ENCODE measurements at regions not wholly inside any gene's neighbourhood (a gene's known extent, or its start where the extent isn't known, plus 50 kb on each side); places are given as distances from the start of the nearest gene placed in this dataset.
"Not testable (repeated sequence)": the region's sequence is repeated elsewhere in the genome, so short reads cannot be mapped to it uniquely, and the experiment has no call there.

- H3K4me1 Mint-ChIP-seq: no peaks in the 10 kb centered on the region
- H3K27me3 Mint-ChIP-seq: peaks cover 28% of the 10 kb centered on the region
- no peak for DNase-seq
- H3K9me3 Mint-ChIP-seq: no peaks in the 10 kb centered on the region
- no peak overlapping the region for H3K4me3 Mint-ChIP-seq
- H3K27ac Mint-ChIP-seq: no peak overlapping the region
- H3K36me3 Mint-ChIP-seq: no peaks in the 10 kb centered on the region
Observed at GRCh38 chr1:47686731-47687630, 249.1 kb downstream of the FOXD2 start.

- H3K4me1 Mint-ChIP-seq: no peaks in the 10 kb centered on the region
- peaks cover 28% of the 10 kb centered on the region for H3K27me3 Mint-ChIP-seq
- no peaks in the 10 kb centered on the region for H3K36me3 Mint-ChIP-seq
- no peak overlapping the region for H3K4me3 Mint-ChIP-seq
- DNase-seq: no peak
- H3K27ac Mint-ChIP-seq: no peak overlapping the region
- H3K9me3 Mint-ChIP-seq: no peaks in the 10 kb centered on the region
Observed at GRCh38 chr1:47687631-47688460, 250.0 kb downstream of the FOXD2 start.

GRCh38 chr1:47688461-47689296 lies 250.8 kb downstream of the FOXD2 start:
- no peaks in the 10 kb centered on the region for H3K9me3 Mint-ChIP-seq
- peaks cover 28% of the 10 kb centered on the region for H3K27me3 Mint-ChIP-seq
- no peaks in the 10 kb centered on the region for H3K4me1 Mint-ChIP-seq

GRCh38 chr1:47689894-47690293 lies 252.1 kb downstream of the FOXD2 start:
- Mint-ChIP-seq H3K27ac (no peak overlapping the region), H3K27me3 (peaks cover 28% of the 10 kb centered on the region), H3K9me3 (no peaks in the 10 kb centered on the region), H3K4me3 (no peak overlapping the region), H3K36me3 (no peaks in the 10 kb centered on the region), H3K4me1 (no peaks in the 10 kb centered on the region)
- no peak for DNase-seq

More at GRCh38 chr1:47688461-47689296, 250.8 kb downstream of the FOXD2 start:
- Mint-ChIP-seq H3K4me3 (no peak overlapping the region), H3K27ac (no peak overlapping the region), H3K36me3 (no peaks in the 10 kb centered on the region)
- DNase-seq: no peak

- Mint-ChIP-seq H3K9me3 (no peaks in the 10 kb centered on the region), H3K4me1 (no peaks in the 10 kb centered on the region), H3K36me3 (no peaks in the 10 kb centered on the region), H3K27me3 (peaks cover 28% of the 10 kb centered on the region), H3K4me3 (no peak overlapping the region), H3K27ac (no peak overlapping the region)
- no peak for DNase-seq
Observed at GRCh38 chr1:47690341-47691250, 252.8 kb downstream of the FOXD2 start.

- not testable (repeated sequence) for H3K9me3 Mint-ChIP-seq, H3K36me3 Mint-ChIP-seq, H3K27ac Mint-ChIP-seq, H3K4me1 Mint-ChIP-seq, DNase-seq, H3K4me3 Mint-ChIP-seq
- H3K27me3 Mint-ChIP-seq: peaks cover 26% of the 10 kb centered on the region
Observed at GRCh38 chr1:47691293-47691692, 253.4 kb downstream of the FOXD2 start.

GRCh38 chr1:47692196-47692595 lies 254.4 kb downstream of the FOXD2 start:
- DNase-seq: no peak
- Mint-ChIP-seq H3K27ac (no peak overlapping the region), H3K36me3 (no peaks in the 10 kb centered on the region), H3K4me3 (no peak overlapping the region), H3K9me3 (no peaks in the 10 kb centered on the region), H3K27me3 (peaks cover 18% of the 10 kb centered on the region), H3K4me1 (no peaks in the 10 kb centered on the region)

- Mint-ChIP-seq H3K4me3 (no peak overlapping the region), H3K27me3 (peaks cover 10% of the 10 kb centered on the region), H3K9me3 (no peaks in the 10 kb centered on the region), H3K4me1 (no peaks in the 10 kb centered on the region), H3K27ac (no peak overlapping the region), H3K36me3 (no peaks in the 10 kb centered on the region)
- no peak for DNase-seq
Observed at GRCh38 chr1:47693115-47693514, 255.3 kb downstream of the FOXD2 start.

GRCh38 chr1:47694011-47694890 lies 256.4 kb downstream of the FOXD2 start:
- Mint-ChIP-seq H3K36me3 (no peaks in the 10 kb centered on the region), H3K27ac (no peak overlapping the region), H3K27me3 (peaks cover 10% of the 10 kb centered on the region), H3K4me1 (no peaks in the 10 kb centered on the region), H3K9me3 (no peaks in the 10 kb centered on the region), H3K4me3 (no peak overlapping the region)
- no peak for DNase-seq

- Mint-ChIP-seq H3K27me3 (peaks cover 1% of the 10 kb centered on the region), H3K27ac (no peak overlapping the region), H3K4me3 (no peak overlapping the region), H3K36me3 (no peaks in the 10 kb centered on the region), H3K9me3 (no peaks in the 10 kb centered on the region), H3K4me1 (no peaks in the 10 kb centered on the region)
- DNase-seq: no peak
Observed at GRCh38 chr1:47696404-47696736, 258.5 kb downstream of the FOXD2 start.

- DNase-seq: no peak
- Mint-ChIP-seq H3K27ac (no peak overlapping the region), H3K4me1 (no peaks in the 10 kb centered on the region), H3K9me3 (no peaks in the 10 kb centered on the region), H3K4me3 (no peak overlapping the region), H3K36me3 (no peaks in the 10 kb centered on the region), H3K27me3 (peaks cover under 1% of the 10 kb centered on the region)
Observed at GRCh38 chr1:47696737-47697441, 259.0 kb downstream of the FOXD2 start.

- no peaks in the 10 kb centered on the region for H3K36me3 Mint-ChIP-seq
- DNase-seq: no peak
- no peaks in the 10 kb centered on the region for H3K4me1 Mint-ChIP-seq
- H3K27me3 Mint-ChIP-seq: peaks cover 4% of the 10 kb centered on the region
- H3K4me3 Mint-ChIP-seq: no peak overlapping the region
- no peak overlapping the region for H3K27ac Mint-ChIP-seq
- no peaks in the 10 kb centered on the region for H3K9me3 Mint-ChIP-seq
Observed at GRCh38 chr1:47697616-47698335, 259.9 kb downstream of the FOXD2 start.
